ENCODE measurements at regions not wholly inside any gene's neighbourhood (a gene's known extent, or its start where the extent isn't known, plus 50 kb on each side); places are given as distances from the start of the nearest gene placed in this dataset.
"Not testable (repeated sequence)": the region's sequence is repeated elsewhere in the genome, so short reads cannot be mapped to it uniquely, and the experiment has no call there.

DNA sequence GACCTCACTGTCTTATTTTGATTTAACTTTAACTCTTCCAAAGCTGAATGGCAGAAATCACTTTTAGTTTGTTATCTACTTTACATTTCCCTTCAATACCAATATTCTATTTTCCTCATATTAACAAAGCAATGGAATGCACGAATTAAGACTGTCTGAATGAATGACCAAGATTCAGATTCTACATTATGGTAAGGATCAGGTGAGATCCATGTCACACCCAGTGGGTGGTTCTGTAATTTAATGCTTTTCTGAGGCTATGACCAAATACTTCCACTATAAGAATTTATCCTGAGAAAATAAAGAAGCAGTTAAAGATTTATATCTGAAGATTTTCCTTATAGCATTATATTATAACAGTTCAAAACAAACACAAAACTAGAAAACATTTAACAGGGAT is 90.2 kb upstream of the NUPR2 start:
- no peak for DNase-seq

DNA sequence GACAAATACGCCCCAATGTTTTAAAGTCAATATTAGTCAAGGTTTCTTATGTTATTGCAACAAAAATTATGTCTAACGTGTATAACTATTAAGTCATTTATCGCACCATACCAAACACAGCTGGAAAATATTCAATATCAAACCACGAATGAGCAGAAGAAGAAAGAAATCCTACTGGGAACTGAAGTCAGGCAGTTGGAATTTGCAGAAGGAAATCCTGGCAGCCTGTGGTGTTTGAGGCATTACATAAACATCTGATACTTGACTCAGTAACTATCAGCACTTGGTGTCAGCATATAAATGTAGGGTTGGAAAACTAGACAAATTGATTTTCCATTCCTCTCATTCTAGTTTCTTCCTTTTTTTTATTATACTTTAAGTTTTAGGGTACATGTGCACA is 83.4 kb upstream of the NUPR2 start:
- no peak for DNase-seq

DNA sequence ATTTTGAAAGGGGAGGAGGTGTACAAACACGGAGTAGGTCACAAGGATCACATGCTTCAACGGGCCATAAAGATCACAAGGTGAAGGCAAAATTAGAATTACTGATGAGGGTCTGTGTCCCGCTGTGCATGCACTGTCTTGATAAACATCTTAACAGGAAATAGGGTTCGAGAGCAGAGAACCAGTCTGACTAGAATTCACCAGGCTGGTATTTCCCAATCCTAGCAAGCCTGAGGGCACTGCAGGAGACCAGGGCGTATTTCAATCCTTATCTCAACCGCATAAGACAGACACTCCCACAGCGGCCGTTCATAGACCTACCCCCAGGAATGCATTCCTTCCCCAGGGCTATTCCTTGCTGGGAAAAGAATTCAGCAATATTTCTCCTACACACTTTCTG is 80.0 kb upstream of the NUPR2 start:
- DNase-seq: not testable (repeated sequence)

DNA sequence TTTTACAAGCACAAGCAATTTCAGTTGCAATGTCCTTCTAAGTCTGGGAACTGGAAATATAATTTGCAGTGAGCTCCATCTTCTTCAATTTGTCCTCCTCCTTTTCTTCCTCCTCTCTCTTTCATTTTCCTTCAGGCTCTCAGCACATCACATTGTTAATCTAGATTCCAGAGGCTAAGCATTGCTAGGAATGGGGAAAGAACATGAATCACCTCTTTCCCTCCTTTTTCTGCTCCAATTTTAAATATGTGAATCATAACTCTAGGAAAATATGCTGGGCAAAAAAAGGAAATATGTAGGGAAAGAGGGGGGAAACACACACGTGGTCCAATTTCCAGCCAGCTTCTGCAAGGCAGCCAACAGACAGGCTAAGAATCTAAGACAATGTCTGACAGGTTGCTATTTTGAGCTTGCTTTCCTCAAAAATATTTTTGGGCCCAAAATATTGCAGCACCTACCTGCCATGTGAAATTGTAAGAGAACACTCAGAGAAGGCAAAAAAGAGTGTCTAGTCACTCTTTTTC is 72.7 kb upstream of the NUPR2 start:
- DNase-seq: no peak

DNA sequence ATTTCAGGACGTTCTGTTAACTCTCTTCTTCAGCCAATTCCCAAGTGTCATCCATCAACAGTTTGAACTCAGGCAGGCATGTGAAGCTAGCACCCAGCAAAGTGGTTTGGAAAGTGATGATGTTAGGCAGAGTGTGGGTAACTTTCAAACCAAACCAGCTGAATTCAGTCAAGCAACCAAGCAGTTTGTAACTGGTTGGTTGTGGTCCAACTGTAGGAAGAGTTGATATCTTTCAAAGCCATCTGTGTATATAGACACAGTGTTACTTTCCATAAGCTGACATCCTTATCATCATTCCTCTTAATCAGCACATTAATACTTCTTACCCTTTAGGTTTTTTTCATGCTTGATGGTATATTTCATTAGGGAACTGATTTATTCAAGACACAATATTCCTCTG is 72.2 kb upstream of the NUPR2 start:
- DNase-seq: no peak

DNA sequence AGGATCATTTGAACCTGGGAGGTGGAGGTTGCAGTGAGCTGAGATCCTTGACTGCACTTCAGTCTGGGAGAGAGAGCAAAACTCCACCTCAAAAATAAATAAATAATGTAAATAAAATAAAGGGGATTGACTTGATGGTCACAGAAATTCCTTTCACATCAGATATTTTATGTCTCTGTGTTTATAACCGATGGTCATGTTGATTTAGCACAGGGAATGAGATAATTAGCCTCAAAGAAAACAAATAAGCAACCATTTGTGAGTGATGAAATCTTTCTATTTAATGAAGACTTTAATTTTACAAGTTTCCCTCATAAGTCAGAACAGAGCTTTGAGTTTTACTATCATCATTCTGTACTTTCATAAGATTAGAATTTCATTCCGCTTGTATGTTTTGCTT is 64.8 kb upstream of the NUPR2 start:
- no peak for DNase-seq

DNA sequence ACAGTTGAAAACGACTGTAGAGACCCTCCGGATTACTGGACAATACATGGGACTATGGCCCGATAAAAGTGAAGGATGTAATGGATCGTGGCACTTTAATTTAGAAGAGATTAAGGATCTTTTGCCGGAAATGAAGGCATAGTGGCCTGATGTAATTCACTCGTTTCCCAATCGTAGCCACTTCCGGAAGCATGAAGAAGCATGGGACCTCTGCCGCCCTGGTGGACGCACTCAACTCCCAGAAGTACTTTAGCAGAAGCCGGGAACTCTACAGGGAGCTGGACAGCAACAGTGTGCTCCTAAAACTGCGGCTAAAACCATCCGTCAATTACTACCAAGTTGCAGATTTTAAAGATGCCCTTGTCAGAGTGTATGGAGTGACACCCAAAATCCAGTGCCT is 59.6 kb upstream of the NUPR2 start:
- DNase-seq: no peak

DNA sequence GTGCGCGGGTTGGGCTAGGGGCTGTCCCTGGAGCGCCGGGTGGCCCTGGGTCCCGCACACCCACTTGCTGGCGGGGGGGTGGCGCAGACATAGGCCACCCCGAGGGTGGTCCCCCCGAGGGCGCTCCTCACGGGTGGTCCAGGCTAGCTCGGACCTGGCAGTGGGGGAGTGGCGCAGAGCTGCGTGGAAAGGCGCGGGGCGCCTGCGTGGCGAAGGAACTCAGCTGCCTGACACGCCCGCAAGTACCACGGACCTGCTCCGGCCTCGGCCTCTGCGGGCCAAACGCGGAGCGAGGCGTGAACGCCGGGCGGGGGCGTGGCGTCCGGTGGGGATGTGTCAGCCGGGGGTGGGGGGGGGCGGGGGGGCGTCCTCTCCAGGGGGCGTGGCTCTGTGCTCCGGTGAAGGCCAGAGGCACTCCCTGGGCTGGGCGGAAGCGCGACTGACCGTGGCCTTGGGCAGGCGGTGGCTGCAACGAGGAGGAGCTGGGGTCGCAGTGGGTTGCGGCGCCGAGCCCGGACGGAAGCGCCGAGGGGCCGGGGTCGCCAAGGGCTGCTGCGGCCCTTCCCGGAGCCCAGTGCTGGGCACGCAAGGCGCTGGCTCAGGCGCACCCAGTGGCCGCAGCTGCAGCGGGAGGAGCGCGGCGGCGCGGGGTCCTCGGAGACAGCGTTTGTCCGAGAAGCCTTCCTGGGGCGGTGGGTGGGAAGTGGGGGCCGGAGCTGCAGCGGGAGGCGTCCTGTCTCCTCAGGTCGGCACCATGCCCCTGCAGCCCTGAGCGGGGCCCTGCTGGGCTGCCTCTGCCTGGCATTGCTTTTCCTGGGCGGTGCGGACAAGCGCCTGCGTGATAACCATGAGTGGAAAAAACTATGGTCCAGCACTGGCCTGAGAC is 58.9 kb upstream of the NUPR2 start:
- DNase-seq: no peak

DNA sequence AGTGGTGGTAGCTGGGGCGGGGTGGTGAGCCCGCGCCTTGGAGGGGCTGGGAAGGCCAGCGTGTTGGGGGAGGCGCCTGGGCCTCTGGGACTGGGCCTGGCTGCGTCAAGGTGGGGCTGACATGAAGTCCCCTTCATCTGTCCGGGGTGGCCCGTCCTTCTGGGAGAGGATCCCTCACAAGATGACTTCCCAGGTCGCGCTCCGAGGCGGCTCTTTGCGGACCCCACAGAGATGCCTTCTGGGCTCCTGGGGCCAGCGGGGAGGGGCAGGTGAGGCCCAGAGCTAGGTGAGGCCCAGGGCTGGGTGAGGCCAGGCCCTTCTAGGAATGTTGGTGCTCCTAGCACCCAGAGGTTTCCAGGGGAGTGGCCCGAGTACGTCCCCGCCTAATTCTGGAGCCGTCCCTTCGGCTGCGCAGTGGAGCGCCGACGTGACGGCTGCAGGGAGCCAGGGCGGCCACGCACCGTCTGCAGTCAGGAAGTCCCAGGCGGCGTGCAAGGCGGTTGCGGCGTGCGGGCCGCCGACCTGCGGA is 58.2 kb upstream of the NUPR2 start:
- no peak for DNase-seq
